ENCODE measurements at regions not wholly inside any gene's neighbourhood (a gene's known extent, or its start where the extent isn't known, plus 50 kb on each side); places are given as distances from the start of the nearest gene placed in this dataset.

DNA sequence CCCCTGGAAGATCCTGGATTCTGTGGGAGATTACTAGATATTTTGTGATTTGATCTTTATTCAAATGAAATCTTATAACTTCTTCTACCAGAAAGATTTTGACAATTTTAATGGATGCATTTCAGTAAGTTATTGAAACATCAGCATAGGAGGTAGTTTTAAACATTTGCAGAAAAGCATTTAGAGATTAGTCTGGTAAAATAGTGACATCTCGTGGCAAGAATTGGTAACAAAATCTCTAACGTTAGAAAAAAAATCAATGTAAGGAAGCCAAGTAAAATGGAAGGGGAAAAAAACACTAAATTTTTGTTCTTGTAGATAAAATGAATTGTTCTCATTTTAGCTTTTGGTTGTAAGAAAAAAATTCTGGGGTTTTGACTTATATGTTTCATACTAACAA is 73.3 kb downstream of the TASL start:
- Mint-ChIP-seq H3K9me3 (peaks cover 0 to 2% (median 0%) of the 10 kb centered on the region in 8 donors), H3K27ac (no peak overlapping the region), H3K27me3 (peaks cover 0 to 2% of the 10 kb centered on the region in 2 donors), H3K36me3 (no peaks in the 10 kb centered on the region), H3K4me1 (peaks cover 0 to 4% (median 0%) of the 10 kb centered on the region in 4 donors), H3K4me3 (no peak overlapping the region)
- POLR2A ChIA-PET (ENCODE audit: partially characterized antibody), result no interaction called here
- Histone ChIP-seq H3K9me3 (ENCODE audit: control insufficient read depth in 1 of 2, low read length in 2 of 2) (no peaks in the 10 kb centered on the region), H3K36me3 (ENCODE audit: insufficient read depth, low read length) (no peaks in the 10 kb centered on the region), H3K4me3 (ENCODE audit: low read length in 2 of 2) (no peak overlapping the region), H3K27me3 (ENCODE audit: insufficient read depth, low read length) (no peaks in the 10 kb centered on the region), H3K27ac (ENCODE audit: low read depth, low read length) (no peak overlapping the region), H3K4me1 (ENCODE audit: insufficient read depth, low read length) (no peaks in the 10 kb centered on the region)
- CTCF ChIA-PET (ENCODE audit: partially characterized antibody), result no interaction called here
- DNase-seq, result peak in 3 of 5 donors; percentile 3 to 22 (median 11)
- intact Hi-C loops (cut with micrococcal nuclease), result no loop called here

GRCh38 chrX:30495468-30495867 is 82.1 kb downstream of the TASL start:
- H3K9me3 ChIP-seq (ENCODE audit: control insufficient read depth in 1 of 2, low read length in 2 of 2), result no peaks in the 10 kb centered on the region
- H3K36me3 ChIP-seq (ENCODE audit: insufficient read depth, low read length), result no peaks in the 10 kb centered on the region
- no peak for DNase-seq
- H3K4me1 ChIP-seq (ENCODE audit: insufficient read depth, low read length), result no peaks in the 10 kb centered on the region
- Mint-ChIP-seq H3K4me1 (no peaks in the 10 kb centered on the region), H3K27ac (no peak overlapping the region), H3K36me3 (no peaks in the 10 kb centered on the region), H3K27me3 (no peaks in the 10 kb centered on the region), H3K4me3 (no peak overlapping the region), H3K9me3 (no peaks in the 10 kb centered on the region)
- no peaks in the 10 kb centered on the region for H3K27me3 ChIP-seq (ENCODE audit: insufficient read depth, low read length)
- intact Hi-C loops (cut with micrococcal nuclease), result no loop called here
- ChIA-PET POLR2A (ENCODE audit: partially characterized antibody) (no interaction called here), CTCF (ENCODE audit: partially characterized antibody) (no interaction called here)
- H3K27ac ChIP-seq (ENCODE audit: low read depth, low read length), result no peak overlapping the region
- no peak overlapping the region for H3K4me3 ChIP-seq (ENCODE audit: low read length in 2 of 2)

- Mint-ChIP-seq H3K9me3 (no peaks in the 10 kb centered on the region), H3K36me3 (no peaks in the 10 kb centered on the region), H3K4me1 (no peaks in the 10 kb centered on the region), H3K4me3 (no peak overlapping the region), H3K27me3 (no peaks in the 10 kb centered on the region), H3K27ac (no peak overlapping the region)
- ChIA-PET CTCF (ENCODE audit: partially characterized antibody) (no interaction called here), POLR2A (ENCODE audit: partially characterized antibody) (no interaction called here)
- no peaks in the 10 kb centered on the region for H3K36me3 ChIP-seq (ENCODE audit: insufficient read depth, low read length)
- no peaks in the 10 kb centered on the region for H3K9me3 ChIP-seq (ENCODE audit: control insufficient read depth in 1 of 2, low read length in 2 of 2)
- H3K4me1 ChIP-seq (ENCODE audit: insufficient read depth, low read length), result no peaks in the 10 kb centered on the region
- no peak overlapping the region for H3K4me3 ChIP-seq (ENCODE audit: low read length in 2 of 2)
- intact Hi-C loops (cut with micrococcal nuclease), result no loop called here
- H3K27ac ChIP-seq (ENCODE audit: low read depth, low read length), result no peak overlapping the region
- no peaks in the 10 kb centered on the region for H3K27me3 ChIP-seq (ENCODE audit: insufficient read depth, low read length)
- no peak for DNase-seq
Observed at GRCh38 chrX:30493348-30493747, 84.2 kb downstream of the TASL start.

GRCh38 chrX:30489323-30489722 is 88.2 kb downstream of the TASL start:
- Mint-ChIP-seq H3K27ac (no peak overlapping the region), H3K9me3 (peaks cover 0 to 4% (median 0%) of the 10 kb centered on the region in 8 donors), H3K27me3 (no peaks in the 10 kb centered on the region), H3K36me3 (no peaks in the 10 kb centered on the region), H3K4me1 (no peaks in the 10 kb centered on the region), H3K4me3 (no peak overlapping the region)
- H3K27me3 ChIP-seq (ENCODE audit: insufficient read depth, low read length), result no peaks in the 10 kb centered on the region
- H3K4me1 ChIP-seq (ENCODE audit: insufficient read depth, low read length), result no peaks in the 10 kb centered on the region
- H3K27ac ChIP-seq (ENCODE audit: low read depth, low read length), result no peak overlapping the region
- ChIA-PET POLR2A (ENCODE audit: partially characterized antibody) (no interaction called here), CTCF (ENCODE audit: partially characterized antibody) (no interaction called here)
- H3K4me3 ChIP-seq (ENCODE audit: low read length in 2 of 2), result no peak overlapping the region
- intact Hi-C loops (cut with micrococcal nuclease), result no loop called here
- no peak for DNase-seq
- no peaks in the 10 kb centered on the region for H3K36me3 ChIP-seq (ENCODE audit: insufficient read depth, low read length)
- no peaks in the 10 kb centered on the region for H3K9me3 ChIP-seq (ENCODE audit: control insufficient read depth in 1 of 2, low read length in 2 of 2)

DNA sequence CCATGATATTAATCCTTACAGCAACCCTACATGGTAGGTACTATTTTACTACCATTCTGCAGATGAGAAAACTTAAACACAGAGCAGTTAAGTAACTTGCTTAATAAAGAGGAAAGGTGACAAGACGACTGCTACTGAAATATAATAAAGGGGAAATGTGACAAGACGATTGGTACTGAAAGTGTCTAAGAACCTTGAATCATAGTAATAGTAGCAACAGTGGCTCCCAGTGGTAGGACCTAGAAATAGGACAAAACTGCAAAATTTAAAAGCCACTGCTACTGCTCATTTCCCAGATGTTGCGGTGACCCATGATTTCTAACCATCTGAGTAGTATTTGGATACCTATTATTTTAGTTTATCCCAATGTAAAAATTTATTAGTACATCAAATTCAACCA is 89.5 kb downstream of the TASL start:
- CTCF ChIA-PET (ENCODE audit: partially characterized antibody), result no interaction called here
- Mint-ChIP-seq H3K9me3 (peaks cover 0 to 4% (median 0%) of the 10 kb centered on the region in 8 donors), H3K27ac (no peak overlapping the region), H3K4me3 (no peak overlapping the region), H3K4me1 (no peaks in the 10 kb centered on the region), H3K27me3 (no peaks in the 10 kb centered on the region), H3K36me3 (no peaks in the 10 kb centered on the region)
- H3K9me3 ChIP-seq (ENCODE audit: control insufficient read depth in 1 of 2, low read length in 2 of 2), result no peaks in the 10 kb centered on the region
- H3K27me3 ChIP-seq (ENCODE audit: insufficient read depth, low read length), result no peaks in the 10 kb centered on the region
- no peak for DNase-seq
- H3K36me3 ChIP-seq (ENCODE audit: insufficient read depth, low read length), result no peaks in the 10 kb centered on the region
- POLR2A ChIA-PET (ENCODE audit: partially characterized antibody), result no interaction called here
- no peak overlapping the region for H3K27ac ChIP-seq (ENCODE audit: low read depth, low read length)
- no peaks in the 10 kb centered on the region for H3K4me1 ChIP-seq (ENCODE audit: insufficient read depth, low read length)
- intact Hi-C loops (cut with micrococcal nuclease), result no loop called here
- H3K4me3 ChIP-seq (ENCODE audit: low read length in 2 of 2), result no peak overlapping the region

- Mint-ChIP-seq H3K9me3 (peaks cover 0 to 4% (median 0%) of the 10 kb centered on the region in 8 donors), H3K4me1 (no peaks in the 10 kb centered on the region), H3K27me3 (no peaks in the 10 kb centered on the region), H3K36me3 (no peaks in the 10 kb centered on the region), H3K4me3 (no peak overlapping the region), H3K27ac (no peak overlapping the region)
- POLR2A ChIA-PET (ENCODE audit: partially characterized antibody), result no interaction called here
- no peaks in the 10 kb centered on the region for H3K36me3 ChIP-seq (ENCODE audit: insufficient read depth, low read length)
- intact Hi-C loops (cut with micrococcal nuclease), result no loop called here
- H3K27ac ChIP-seq (ENCODE audit: low read depth, low read length), result no peak overlapping the region
- H3K4me3 ChIP-seq (ENCODE audit: low read length in 2 of 2), result no peak overlapping the region
- H3K27me3 ChIP-seq (ENCODE audit: insufficient read depth, low read length), result no peaks in the 10 kb centered on the region
- CTCF ChIA-PET (ENCODE audit: partially characterized antibody), result no interaction called here
- H3K4me1 ChIP-seq (ENCODE audit: insufficient read depth, low read length), result no peaks in the 10 kb centered on the region
- DNase-seq, result no peak
- H3K9me3 ChIP-seq (ENCODE audit: control insufficient read depth in 1 of 2, low read length in 2 of 2), result no peaks in the 10 kb centered on the region
Observed at GRCh38 chrX:30483996-30484395, 93.6 kb downstream of the TASL start.

DNA sequence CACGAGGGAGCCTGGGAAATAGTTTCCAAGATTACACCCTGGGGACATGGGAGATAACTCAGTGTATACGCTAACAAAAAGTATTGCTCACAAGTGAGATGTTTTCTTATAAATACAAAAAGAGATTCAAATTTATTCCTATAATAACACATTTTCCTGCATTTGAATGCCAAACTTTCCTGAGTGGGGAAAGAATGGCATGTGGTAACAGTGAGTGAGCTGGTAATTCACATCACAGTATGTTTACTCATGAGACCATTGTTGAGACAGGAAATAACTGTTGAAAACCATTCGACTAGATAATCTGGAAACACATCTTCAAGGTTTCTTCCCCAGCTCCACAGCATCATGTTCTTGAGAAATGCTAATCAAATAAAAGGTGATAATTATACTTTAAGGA is 109.1 kb downstream of the TASL start:
- peaks cover 0 to 2% of the 10 kb centered on the region in 2 donors for H3K27me3 Mint-ChIP-seq
- H3K36me3 Mint-ChIP-seq, result no peaks in the 10 kb centered on the region
- POLR2A ChIA-PET (ENCODE audit: partially characterized antibody), result no interaction called here
- no peak overlapping the region for H3K27ac Mint-ChIP-seq
- H3K27ac ChIP-seq (ENCODE audit: low read depth, low read length), result no peak overlapping the region
- H3K9me3 Mint-ChIP-seq, result peaks cover 0 to 2% (median 0%) of the 10 kb centered on the region in 8 donors
- no peaks in the 10 kb centered on the region for H3K4me1 Mint-ChIP-seq
- no peaks in the 10 kb centered on the region for H3K36me3 ChIP-seq (ENCODE audit: insufficient read depth, low read length)
- DNase-seq, result no peak
- H3K4me3 ChIP-seq (ENCODE audit: low read length in 2 of 2), result no peak overlapping the region
- H3K4me1 ChIP-seq (ENCODE audit: insufficient read depth, low read length), result no peaks in the 10 kb centered on the region
- CTCF ChIA-PET (ENCODE audit: partially characterized antibody), result no interaction called here
- no peak overlapping the region for H3K4me3 Mint-ChIP-seq
- no peaks in the 10 kb centered on the region for H3K9me3 ChIP-seq (ENCODE audit: control insufficient read depth in 1 of 2, low read length in 2 of 2)
- H3K27me3 ChIP-seq (ENCODE audit: insufficient read depth, low read length), result no peaks in the 10 kb centered on the region
- intact Hi-C loops (cut with micrococcal nuclease), result no loop called here
